CD4-positive, alpha-beta T cell (primary cell): ENCODE measurements at regions not wholly inside any gene's neighbourhood (a gene's known extent, or its start where the extent isn't known, plus 50 kb on each side); places are given as distances from the start of the nearest gene placed in this dataset.

Experiments used
- ATAC-seq: fragments of 200-7000 bp; cut with Tn5 transposase; one replicate; pipeline ENCODE4 v1.10.0; 2022; ENCODE audit warnings: mild to moderate bottlenecking; ENCODE audit not compliant: poor library complexity
- CTCF ChIA-PET: fragments of 350-600 bp; sonication (Branson Sonifier 250); formaldehyde crosslinking; loops from one replicate; lab custom pipeline; 2021; ENCODE audit warnings: antibody characterized with exemption, inconsistent platforms; lab: Charles Lee
- POLR2A ChIA-PET: fragments of 350-600 bp; sonication (Branson Sonifier 250); formaldehyde crosslinking; loops from one replicate; lab custom pipeline; 2021; ENCODE audit warnings: antibody characterized with exemption, inconsistent platforms; lab: Charles Lee
- DNase-seq, 14 experiments: peaks; one replicate each; pipeline ENCODE4 v3.0.0-alpha.2; 2013 to 2020; ENCODE audit warnings: mixed read lengths in 2 of 14
- H3K27ac ChIP-seq, 2 donors: one replicate each; pipeline versions ENCODE4 v1.5.1 to v1.7.0; 2013; ENCODE audit warnings: low read length in 2 of 2, low read depth in 1 of 2, mild to moderate bottlenecking in 1 of 2
- H3K27me3 ChIP-seq, 2 experiments: 1 replicate in 1 of 2; 2 replicates in 1 of 2; pipeline versions ENCODE4 v1.6.1 to v1.7.0; 2013; ENCODE audit warnings: low read length in 2 of 2, control low read depth in 1 of 2, mild to moderate bottlenecking in 1 of 2, moderate library complexity in 1 of 2; ENCODE audit not compliant: insufficient read depth in 2 of 2, control insufficient read depth in 1 of 2
- H3K36me3 ChIP-seq: one replicate; pipeline ENCODE4 v1.6.1; 2013; ENCODE audit warnings: low read length, control low read depth; ENCODE audit not compliant: insufficient read depth
- H3K4me1 ChIP-seq: one replicate; pipeline ENCODE4 v1.6.1; 2013; ENCODE audit warnings: low read length, control low read depth; ENCODE audit not compliant: insufficient read depth
- H3K4me3 ChIP-seq: one replicate; pipeline ENCODE4 v1.5.1; 2013; ENCODE audit warnings: mild to moderate bottlenecking, low read length, moderate library complexity
- H3K9me3 ChIP-seq, 2 experiments: 1 replicate in 1 of 2; 2 replicates in 1 of 2; pipeline versions ENCODE4 v1.6.1 to v1.7.0; 2013; ENCODE audit warnings: low read length in 2 of 2, mild to moderate bottlenecking in 2 of 2, control low read depth in 1 of 2, moderate library complexity in 1 of 2; ENCODE audit not compliant: control insufficient read depth in 1 of 2, insufficient read depth in 1 of 2
- H3K27ac Mint-ChIP-seq: one replicate; pipeline ENCODE4 v1.8.0; 2020; ENCODE audit warnings: mixed read lengths
- H3K27me3 Mint-ChIP-seq: one replicate; pipeline ENCODE4 v1.8.0; 2021; ENCODE audit warnings: mixed read lengths
- H3K36me3 Mint-ChIP-seq: one replicate; pipeline ENCODE4 v1.8.0; 2021; ENCODE audit warnings: low read depth, mixed read lengths
- H3K4me1 Mint-ChIP-seq: one replicate; pipeline ENCODE4 v1.8.0; 2021; ENCODE audit warnings: low read depth, mixed read lengths
- H3K4me3 Mint-ChIP-seq: one replicate; pipeline ENCODE4 v1.8.0; 2020; ENCODE audit warnings: mild to moderate bottlenecking, mixed read lengths
- H3K9me3 Mint-ChIP-seq: one replicate; pipeline ENCODE4 v1.8.0; 2020; ENCODE audit warnings: mixed read lengths
- CTCF ChIP-seq: fragments of 200-600 bp; IDR thresholded peaks from one replicate; pipeline ENCODE4 v1.8.0; 2022; ENCODE audit warnings: antibody characterized with exemption, mild to moderate bottlenecking
- intact Hi-C, 2 experiments: fragments of 100-400 bp; cut with DNase I in 1 of 2; cut with micrococcal nuclease in 1 of 2; formaldehyde crosslinking; loops; one replicate each; pipeline versions ENCODE4 v1.15.1 to v1.9.0; 2023 to 2025; cut with DNase I, micrococcal nuclease

GRCh38 chr16:7278636-7279035 lies 54.0 kb upstream of the RBFOX1 start:
- Histone ChIP-seq H3K27me3 (no peaks in the 10 kb centered on the region), H3K4me1 (no peaks in the 10 kb centered on the region), H3K4me3 (no peak overlapping the region), H3K27ac (no peak overlapping the region), H3K9me3 (peaks cover 0 to 9% of the 10 kb centered on the region in 2 experiments), H3K36me3 (no peaks in the 10 kb centered on the region)
- H3K9me3 Mint-ChIP-seq, result peaks cover 13% of the 10 kb centered on the region
- H3K27me3 Mint-ChIP-seq, result no peaks in the 10 kb centered on the region
- no peaks in the 10 kb centered on the region for H3K36me3 Mint-ChIP-seq
- DNase-seq (no peak), ATAC-seq (no peak)
- ChIA-PET CTCF (no interaction called here), POLR2A (no interaction called here)
- H3K4me1 Mint-ChIP-seq, result no peaks in the 10 kb centered on the region
- H3K27ac Mint-ChIP-seq, result no peak overlapping the region
- intact Hi-C loops, result no loop called here
- no peak overlapping the region for H3K4me3 Mint-ChIP-seq
- no peak for TF ChIP-seq CTCF

GRCh38 chr16:7272567-7273158 lies 60.0 kb upstream of the RBFOX1 start:
- Histone ChIP-seq H3K9me3 (peaks cover 0 to 3% of the 10 kb centered on the region in 2 experiments), H3K27ac (no peak overlapping the region), H3K4me3 (no peak overlapping the region), H3K4me1 (no peaks in the 10 kb centered on the region), H3K27me3 (no peaks in the 10 kb centered on the region), H3K36me3 (no peaks in the 10 kb centered on the region)
- DNase-seq, result no peak
- intact Hi-C loops, result no loop called here
- no peaks in the 10 kb centered on the region for H3K36me3 Mint-ChIP-seq
- H3K27me3 Mint-ChIP-seq, result no peaks in the 10 kb centered on the region
- POLR2A ChIA-PET, result no interaction called here
- ATAC-seq, result no peak
- H3K27ac Mint-ChIP-seq, result no peak overlapping the region
- no peak for TF ChIP-seq CTCF
- H3K4me1 Mint-ChIP-seq, result no peaks in the 10 kb centered on the region
- H3K4me3 Mint-ChIP-seq, result no peak overlapping the region
- CTCF ChIA-PET, result no interaction called here
- peaks cover 3% of the 10 kb centered on the region for H3K9me3 Mint-ChIP-seq

GRCh38 chr16:7271486-7271885 lies 61.2 kb upstream of the RBFOX1 start:
- ChIA-PET CTCF (no interaction called here), POLR2A (no interaction called here)
- Mint-ChIP-seq H3K4me1 (no peaks in the 10 kb centered on the region), H3K4me3 (no peak overlapping the region), H3K27ac (no peak overlapping the region), H3K36me3 (no peaks in the 10 kb centered on the region), H3K27me3 (no peaks in the 10 kb centered on the region), H3K9me3 (peaks cover 3% of the 10 kb centered on the region)
- Histone ChIP-seq H3K9me3 (peaks cover 0 to 12% of the 10 kb centered on the region in 2 experiments), H3K4me3 (no peak overlapping the region), H3K27me3 (no peaks in the 10 kb centered on the region), H3K4me1 (no peaks in the 10 kb centered on the region), H3K36me3 (no peaks in the 10 kb centered on the region), H3K27ac (no peak overlapping the region)
- ATAC-seq (no peak), DNase-seq (no peak)
- TF ChIP-seq CTCF, result no peak
- intact Hi-C loops, result no loop called here
